GM12878 (cell line): ENCODE measurements at regions not wholly inside any gene's neighbourhood (a gene's known extent, or its start where the extent isn't known, plus 50 kb on each side); places are given as distances from the start of the nearest gene placed in this dataset.

Source experiments
- ATAC-seq: fragments of 200-7000 bp; cut with Tn5 transposase; 3 replicates; pipeline ENCODE4 v1.9.1; 2020; ENCODE audit warnings: mild to moderate bottlenecking, moderate library complexity
- BruUV-seq: library from RNA; stranded (reverse); fragments of 400-500 nt; replicated peaks from 2 replicates; lab custom pipeline; 2021; lab: Mats Ljungman, UMichigan
- CTCF ChIA-PET: fragments of 300-600 bp; sonication (Branson Sonifier 250); formaldehyde crosslinking; extraction: SDS; loops from one replicate; lab custom pipeline; 2021; ENCODE audit warnings: inconsistent platforms; lab: Yijun Ruan, JAX
- POLR2A ChIA-PET: fragments of 350-600 bp; formaldehyde crosslinking; extraction: SDS; loops from one replicate; lab custom pipeline; 2021; ENCODE audit warnings: inconsistent platforms; lab: Charles Lee
- RAD21 ChIA-PET: fragments of 300-600 bp; sonication (Branson Sonifier 250); formaldehyde crosslinking; loops from one replicate; lab custom pipeline; 2023; ENCODE audit warnings: antibody characterized with exemption; ENCODE audit not compliant: unreplicated experiment; lab: Charles Lee
- SMC1A ChIA-PET: fragments of 300-600 bp; sonication (Branson Sonifier 250); formaldehyde crosslinking; loops from one replicate; lab custom pipeline; 2023; ENCODE audit not compliant: unreplicated experiment, uncharacterized antibody; lab: Charles Lee
- DNase-seq: peaks from one replicate; pipeline ENCODE4 v3.0.0-alpha.2; 2011; ENCODE audit warnings: low read depth, low spot score
- FAIRE-seq: peaks from 3 replicates; lab custom pipeline; 2011; peaks lifted over from hg19 to GRCh38; lab: Jason Lieb, UNC
- H2AFZ ChIP-seq: 2 replicates; pipeline ENCODE4 v1.6.0; 2011; ENCODE audit warnings: low read depth, low read length, control low read depth; ENCODE audit not compliant: control insufficient read depth
- H3K27ac ChIP-seq: 2 replicates; pipeline ENCODE4 v1.5.1; 2011; ENCODE audit warnings: control low read depth; ENCODE audit not compliant: control insufficient read depth, insufficient read depth
- H3K27me3 ChIP-seq, 2 experiments: replicated peaks in 1 of 2; 2 replicates each; pipeline versions ENCODE4 v1.6.0 to v1.6.1; 2011; ENCODE audit warnings: low read length in 1 of 2; ENCODE audit not compliant: control insufficient read depth in 2 of 2, insufficient read depth in 2 of 2
- H3K36me3 ChIP-seq, 2 experiments: 2 replicates each; pipeline ENCODE4 v1.5.1; 2011; ENCODE audit warnings: low read length in 1 of 2; ENCODE audit not compliant: control insufficient read depth in 2 of 2, insufficient read depth in 2 of 2
- H3K4me1 ChIP-seq: 2 replicates; pipeline ENCODE4 v1.6.1; 2011; ENCODE audit warnings: mild to moderate bottlenecking, low read length, moderate library complexity, mixed read lengths; ENCODE audit not compliant: control insufficient read depth, insufficient read depth
- H3K4me2 ChIP-seq: 2 replicates; pipeline ENCODE4 v1.6.0; 2011; ENCODE audit warnings: control low read depth; ENCODE audit not compliant: control insufficient read depth, insufficient read depth
- H3K4me3 ChIP-seq: fragments of 200-600 bp; sonication (generic); 2 replicates; pipeline ENCODE4 v1.5.1; 2016
- H3K79me2 ChIP-seq: 2 replicates; pipeline ENCODE4 v1.6.0; 2011; ENCODE audit warnings: low read length; ENCODE audit not compliant: control insufficient read depth, insufficient read depth
- H3K9ac ChIP-seq: 2 replicates; pipeline ENCODE4 v1.8.0; 2011; ENCODE audit warnings: low read length, control low read depth, mixed read lengths; ENCODE audit not compliant: control insufficient read depth, insufficient read depth
- H3K9me3 ChIP-seq: replicated peaks from 3 replicates; pipeline ENCODE4 v1.5.1; 2011; ENCODE audit warnings: mild to moderate bottlenecking, low read length; ENCODE audit not compliant: control insufficient read depth, insufficient read depth
- H4K20me1 ChIP-seq: 2 replicates; pipeline ENCODE4 v1.6.0; 2011; ENCODE audit not compliant: control insufficient read depth, insufficient read depth
- CBX3 ChIP-seq: fragments of 200-600 bp; sonication (generic); IDR thresholded peaks from 2 replicates; pipeline ENCODE4 v1.6.1; 2016; ENCODE audit warnings: low read depth, borderline replicate concordance
- ESRRA ChIP-seq: IDR thresholded peaks from 2 replicates; pipeline ENCODE4 v1.6.1; 2012; ENCODE audit warnings: mild to moderate bottlenecking, low read length, improper control_type of control experiment
- RAD21 ChIP-seq: IDR thresholded peaks from 2 replicates; pipeline ENCODE4 v1.6.1; 2011; ENCODE audit warnings: mild to moderate bottlenecking, low read depth, low read length, moderate library complexity; ENCODE audit not compliant: insufficient read depth
- SMARCA5 ChIP-seq: fragments of 450-650 bp; IDR thresholded peaks from 2 replicates; pipeline ENCODE4 v1.6.1; 2017; ENCODE audit warnings: mild to moderate bottlenecking
- ZNF384 ChIP-seq: IDR thresholded peaks from 2 replicates; pipeline ENCODE4 v1.6.1; 2012; ENCODE audit warnings: low read depth, mild to moderate bottlenecking, low read length, improper control_type of control experiment, borderline replicate concordance
- WGBS: methylation state at CpG from one replicate; pipeline ENCODE4 v1.1.6; 2016; ENCODE audit warnings: low lambda C conversion rate; ENCODE audit not compliant: insufficient replicate concordance, insufficient coverage; ENCODE audit errors: missing lambda C conversion rate; 5-methylcytosine and 5-hydroxymethylcytosine counted together
- in situ Hi-C: fragments of 300-500 bp; cut with MboI; formaldehyde crosslinking; loops from 9 replicates; pipeline ENCODE4 v1.14.3; 2018; ENCODE audit warnings: mixed read lengths
- intact Hi-C: fragments of 100-400 bp; cut with micrococcal nuclease; formaldehyde crosslinking; loops from one replicate; pipeline ENCODE4 v1.14.2; 2022; ENCODE audit not compliant: unreplicated experiment
- TF ChIP-seq, protein P1 (sequence below), 3 experiments: IDR thresholded peaks in 2 of 3; conservative IDR thresholded peaks in 1 of 3; 2 replicates each; pipeline ENCODE4 v1.5.1; 2011; ENCODE audit warnings: low read depth in 3 of 3, low read length in 3 of 3, mild to moderate bottlenecking in 3 of 3, control low read depth in 2 of 3, moderate library complexity in 2 of 3, inconsistent platforms in 1 of 3, mixed read lengths in 1 of 3; ENCODE audit not compliant: control insufficient read depth in 2 of 3, insufficient read depth in 1 of 3; ENCODE audit errors: extremely low read depth in 1 of 3

DNA sequence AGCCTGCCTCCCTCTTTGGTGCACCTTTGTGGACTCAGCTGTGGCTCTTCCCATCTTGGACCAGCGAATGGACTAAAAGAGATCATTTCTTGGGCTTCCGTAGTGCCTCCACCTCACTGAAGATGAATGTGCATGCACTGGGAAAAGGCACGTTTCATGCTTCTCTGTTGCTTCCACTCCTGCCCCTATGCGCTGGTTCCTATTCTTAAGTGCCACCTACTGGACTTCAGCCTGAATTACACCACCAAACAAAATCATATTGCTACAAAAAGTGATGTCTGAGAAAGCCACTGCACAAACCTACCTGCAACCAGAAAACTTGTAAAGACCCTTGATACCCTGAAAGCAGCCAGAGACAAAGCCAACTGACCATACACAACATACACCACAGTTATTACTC is 695.6 kb downstream of the TSN start:
- H3K27ac ChIP-seq: no peak overlapping the region
- no peaks in the 10 kb centered on the region; the same call in 2 of the 3 replicates for H3K9me3 ChIP-seq
- in situ Hi-C loops: no loop called here
- FAIRE-seq: no peak
- BruUV-seq: no TSS peak
- no peak for ATAC-seq
- H3K27me3 ChIP-seq: no peaks in the 10 kb centered on the region
- CTCF ChIA-PET: no interaction called here
- intact Hi-C loops: loop anchor here (10.0 kb wide), 1 partner anchor 476 kb away; no protein-coding TSS in a partner anchor
- H2AFZ ChIP-seq: no peak overlapping the region
- no peak overlapping the region for H3K4me2 ChIP-seq
- H4K20me1 ChIP-seq: no peaks in the 10 kb centered on the region
- no peaks in the 10 kb centered on the region for H3K79me2 ChIP-seq
- DNase-seq: no peak
- SMC1A ChIA-PET: interaction anchor here (0.6 kb wide), 1 partner anchor 194 kb away, joined by 5 read pairs; no protein-coding TSS in a partner anchor
- POLR2A ChIA-PET: no interaction called here
- no peaks in the 10 kb centered on the region for H3K4me1 ChIP-seq
- WGBS: 6% methylated on average over 4 of the region's 4 CpGs
- H3K9ac ChIP-seq: no peak overlapping the region
- RAD21 ChIA-PET: no interaction called here
- no peak for TF ChIP-seq SMARCA5
- TF ChIP-seq CBX3: no peak
- no peak for TF ChIP-seq ZNF384
- TF ChIP-seq, protein P1, sequence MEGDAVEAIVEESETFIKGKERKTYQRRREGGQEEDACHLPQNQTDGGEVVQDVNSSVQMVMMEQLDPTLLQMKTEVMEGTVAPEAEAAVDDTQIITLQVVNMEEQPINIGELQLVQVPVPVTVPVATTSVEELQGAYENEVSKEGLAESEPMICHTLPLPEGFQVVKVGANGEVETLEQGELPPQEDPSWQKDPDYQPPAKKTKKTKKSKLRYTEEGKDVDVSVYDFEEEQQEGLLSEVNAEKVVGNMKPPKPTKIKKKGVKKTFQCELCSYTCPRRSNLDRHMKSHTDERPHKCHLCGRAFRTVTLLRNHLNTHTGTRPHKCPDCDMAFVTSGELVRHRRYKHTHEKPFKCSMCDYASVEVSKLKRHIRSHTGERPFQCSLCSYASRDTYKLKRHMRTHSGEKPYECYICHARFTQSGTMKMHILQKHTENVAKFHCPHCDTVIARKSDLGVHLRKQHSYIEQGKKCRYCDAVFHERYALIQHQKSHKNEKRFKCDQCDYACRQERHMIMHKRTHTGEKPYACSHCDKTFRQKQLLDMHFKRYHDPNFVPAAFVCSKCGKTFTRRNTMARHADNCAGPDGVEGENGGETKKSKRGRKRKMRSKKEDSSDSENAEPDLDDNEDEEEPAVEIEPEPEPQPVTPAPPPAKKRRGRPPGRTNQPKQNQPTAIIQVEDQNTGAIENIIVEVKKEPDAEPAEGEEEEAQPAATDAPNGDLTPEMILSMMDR (IDR thresholded peaks at IDR 0.05 in 2 of 3, conservative IDR thresholded peaks at IDR 0.05 in 1 of 3; ENCODE audit: control insufficient read depth in 2 of 3, extremely low read depth in 1 of 3, insufficient read depth in 1 of 3, low read depth in 3 of 3, low read length in 3 of 3): peak; percentile 10 to 46 (median 26); a peak in 2 of 6 replicates
- no peak for TF ChIP-seq ESRRA
- peak; percentile 61 for TF ChIP-seq RAD21
- H3K4me3 ChIP-seq: no peak overlapping the region
- H3K36me3 ChIP-seq: no peaks in the 10 kb centered on the region
